IMR-90 (cell line): ENCODE measurements at regions not wholly inside any gene's neighbourhood (a gene's known extent, or its start where the extent isn't known, plus 50 kb on each side); places are given as distances from the start of the nearest gene placed in this dataset.

Source experiments
- ATAC-seq: fragments of 200-7000 bp; cut with Tn5 transposase; 2 replicates; pipeline ENCODE4 v1.9.1; 2020; ENCODE audit warnings: low read depth, mild to moderate bottlenecking, moderate library complexity
- BruUV-seq: library from RNA; stranded (reverse); fragments of 400-500 nt; replicated peaks from 2 replicates; lab custom pipeline; 2021; lab: Mats Ljungman, UMichigan
- CTCF ChIA-PET: fragments of 300-600 bp; formaldehyde crosslinking; extraction: SDS; loops from one replicate; lab custom pipeline; 2021; ENCODE audit warnings: antibody characterized with exemption; lab: Yijun Ruan, JAX
- POLR2A ChIA-PET: fragments of 300-600 bp; sonication (Branson Sonifier 250); formaldehyde crosslinking; loops from one replicate; lab custom pipeline; 2022; ENCODE audit warnings: antibody characterized with exemption; ENCODE audit not compliant: unreplicated experiment; lab: Charles Lee
- DNase-seq: peaks from one replicate; pipeline ENCODE4 v3.0.0; 2013
- H2AFZ ChIP-seq: replicated peaks from 2 replicates; pipeline ENCODE3; 2013; ENCODE audit warnings: low read length, mild to moderate bottlenecking; ENCODE audit not compliant: poor library complexity
- H2AK5ac ChIP-seq: 2 replicates; pipeline ENCODE4 v1.6.1; 2013; ENCODE audit warnings: low read depth, low read length, inconsistent platforms
- H2AK9ac ChIP-seq: replicated peaks from 2 replicates; pipeline ENCODE3; 2013; ENCODE audit warnings: mild to moderate bottlenecking, low read depth, low read length, moderate library complexity; ENCODE audit not compliant: poor library complexity
- H2BK120ac ChIP-seq: 2 replicates; pipeline ENCODE4 v1.6.1; 2013; ENCODE audit warnings: low read depth, low read length, inconsistent platforms
- H2BK15ac ChIP-seq: 3 replicates; pipeline ENCODE4 v1.6.1; 2013; ENCODE audit warnings: low read depth, low read length, inconsistent platforms
- H2BK20ac ChIP-seq: 2 replicates; pipeline ENCODE4 v1.6.1; 2013; ENCODE audit warnings: low read depth, mild to moderate bottlenecking, inconsistent platforms, low read length, moderate library complexity
- H2BK5ac ChIP-seq: 2 replicates; pipeline ENCODE4 v1.6.1; 2013; ENCODE audit warnings: mild to moderate bottlenecking, low read depth, low read length, inconsistent platforms; ENCODE audit not compliant: poor library complexity, severe bottlenecking
- H3K14ac ChIP-seq: replicated peaks from 2 replicates; pipeline ENCODE4 v1.6.1; 2013; ENCODE audit warnings: low read depth, low read length, inconsistent platforms
- H3K18ac ChIP-seq: 2 replicates; pipeline ENCODE4 v1.6.1; 2013; ENCODE audit warnings: low read depth, low read length, control low read depth
- H3K23ac ChIP-seq: 2 replicates; pipeline ENCODE4 v1.6.1; 2013; ENCODE audit warnings: low read depth, low read length, inconsistent platforms
- H3K27ac ChIP-seq: 2 replicates; pipeline ENCODE4 v1.5.1; 2013; ENCODE audit warnings: mild to moderate bottlenecking, control low read depth, low read length; ENCODE audit not compliant: insufficient read depth
- H3K27me3 ChIP-seq: 2 replicates; pipeline ENCODE4 v1.6.1; 2013; ENCODE audit warnings: low read length; ENCODE audit not compliant: control insufficient read depth, insufficient read depth
- H3K36me3 ChIP-seq: 2 replicates; pipeline ENCODE4 v1.6.1; 2013; ENCODE audit warnings: low read length, mixed read lengths; ENCODE audit not compliant: control insufficient read depth, insufficient read depth
- H3K4ac ChIP-seq: 2 replicates; pipeline ENCODE4 v1.6.1; 2013; ENCODE audit warnings: low read depth, low read length, inconsistent platforms
- H3K4me1 ChIP-seq: 2 replicates; pipeline ENCODE4 v1.6.1; 2013; ENCODE audit warnings: low read length, mixed read lengths; ENCODE audit not compliant: control insufficient read depth, insufficient read depth
- H3K4me2 ChIP-seq: 2 replicates; pipeline ENCODE4 v1.6.1; 2013; ENCODE audit warnings: low read depth, mild to moderate bottlenecking, control low read depth, low read length, moderate library complexity
- H3K4me3 ChIP-seq: 2 replicates; pipeline ENCODE4 v1.5.1; 2013; ENCODE audit warnings: low read depth, mild to moderate bottlenecking, control low read depth, low read length, moderate library complexity; ENCODE audit not compliant: insufficient read depth
- H3K56ac ChIP-seq: 2 replicates; pipeline ENCODE4 v1.6.1; 2013; ENCODE audit warnings: low read length, inconsistent platforms; ENCODE audit not compliant: insufficient read depth; ENCODE audit errors: extremely low read depth
- H3K79me1 ChIP-seq, 2 experiments: 2 replicates each; pipeline ENCODE4 v1.6.1; 2013; ENCODE audit warnings: low read length in 2 of 2, inconsistent platforms in 1 of 2, low read depth in 1 of 2
- H3K9ac ChIP-seq: 2 replicates; pipeline ENCODE4 v1.6.1; 2013; ENCODE audit warnings: low read depth, low read length, control low read depth
- H3K9me1 ChIP-seq: 2 replicates; pipeline ENCODE4 v1.6.1; 2013; ENCODE audit warnings: low read length, inconsistent platforms; ENCODE audit not compliant: insufficient read depth
- H3K9me3 ChIP-seq: 2 replicates; pipeline ENCODE4 v1.6.1; 2013; ENCODE audit warnings: low read length; ENCODE audit not compliant: control insufficient read depth, insufficient read depth
- H4K20me1 ChIP-seq: 2 replicates; pipeline ENCODE4 v1.6.1; 2013; ENCODE audit warnings: low read length, inconsistent platforms; ENCODE audit not compliant: insufficient read depth
- H4K5ac ChIP-seq: 2 replicates; pipeline ENCODE4 v1.6.1; 2013; ENCODE audit warnings: mild to moderate bottlenecking, low read depth, low read length, control low read depth
- H4K8ac ChIP-seq, 2 experiments: 2 replicates each; pipeline ENCODE4 v1.6.1; 2013; ENCODE audit warnings: low read depth in 2 of 2, low read length in 2 of 2, control low read depth in 1 of 2, inconsistent platforms in 1 of 2
- H4K91ac ChIP-seq: 2 replicates; pipeline ENCODE4 v1.6.1; 2013; ENCODE audit warnings: low read depth, low read length, inconsistent platforms; ENCODE audit not compliant: insufficient read depth
- FOS ChIP-seq: fragments of 150-350 bp; IDR thresholded peaks from 2 replicates; pipeline ENCODE4 v1.6.1; 2016; ENCODE audit warnings: low read depth, low read length
- MAFK ChIP-seq: IDR thresholded peaks from 2 replicates; pipeline ENCODE4 v1.6.1; 2012; ENCODE audit warnings: low read depth, low read length, improper control_type of control experiment
- MAZ ChIP-seq: IDR thresholded peaks from 2 replicates; pipeline ENCODE4 v1.6.1; 2012; ENCODE audit warnings: low read depth, mild to moderate bottlenecking, low read length, improper control_type of control experiment, moderate library complexity, borderline replicate concordance
- WGBS, 2 experiments: methylation state at CpG; one replicate each; pipeline versions ENCODE4 v1.1.5 to v1.1.7; 2013; ENCODE audit warnings: missing lambda C conversion rate in 2 of 2; ENCODE audit not compliant: insufficient read length in 1 of 2; ENCODE audit errors: extremely low coverage in 2 of 2; 5-methylcytosine and 5-hydroxymethylcytosine counted together
- dilution Hi-C: fragments of 300-500 bp; cut with HindIII; formaldehyde crosslinking; loops from one replicate; pipeline ENCODE4 v1.14.3; 2018; ENCODE audit warnings: low sequenced_read_pairs; ENCODE audit not compliant: unreplicated experiment
- in situ Hi-C: fragments of 300-500 bp; cut with MboI; formaldehyde crosslinking; loops from 3 replicates; pipeline ENCODE4 v1.14.3; 2019; ENCODE audit warnings: low sequenced_read_pairs, inconsistent platforms, mixed read lengths
- intact Hi-C: fragments of 100-400 bp; cut with micrococcal nuclease; formaldehyde crosslinking; loops from 2 replicates; pipeline ENCODE4 v1.10.0; 2022

DNA sequence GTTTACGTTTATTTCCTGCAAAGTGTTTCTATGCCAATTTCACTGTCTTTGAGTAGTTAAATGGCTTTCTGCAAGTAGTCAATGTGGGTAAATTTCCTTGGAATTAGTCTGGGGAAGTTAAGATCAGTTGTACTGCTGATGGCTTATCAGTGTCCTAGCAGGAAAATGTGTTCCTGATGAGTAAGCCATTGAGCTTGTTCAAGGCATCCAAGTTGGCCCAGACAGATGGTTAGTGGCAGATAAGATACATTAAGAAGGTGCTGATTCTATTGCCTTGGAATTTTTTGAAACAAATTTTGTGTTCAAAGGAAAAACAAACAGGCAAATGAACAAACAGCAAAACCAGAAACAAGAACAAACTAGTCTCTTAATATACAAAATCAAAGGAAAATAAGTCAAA is 258.4 kb downstream of the MAP2K6 start:
- H2BK120ac ChIP-seq = no peak overlapping the region
- H3K27ac ChIP-seq = no peak overlapping the region
- peaks cover 2% of the 10 kb centered on the region; the same call in 1 of the 2 replicates for H3K4me1 ChIP-seq
- no TSS peak for BruUV-seq
- H3K36me3 ChIP-seq = no peaks in the 10 kb centered on the region
- DNase-seq = peak; percentile 87
- H3K9me3 ChIP-seq = no peaks in the 10 kb centered on the region
- ChIA-PET CTCF (interaction anchor here (1.1 kb wide), 1 partner anchor 298 kb away, joined by 5 read pairs; no protein-coding TSS in a partner anchor), POLR2A (no interaction called here)
- no peak overlapping the region for H4K91ac ChIP-seq
- no peak overlapping the region for H4K5ac ChIP-seq
- no peak overlapping the region for H3K56ac ChIP-seq
- no peak overlapping the region for H4K8ac ChIP-seq
- no peaks in the 10 kb centered on the region for H3K27me3 ChIP-seq
- H3K14ac ChIP-seq = no peak overlapping the region
- WGBS, 2 experiments = no CpG with 5 or more reads among the region's 1 CpG
- H3K23ac ChIP-seq = no peak overlapping the region
- no peaks in the 10 kb centered on the region for H4K20me1 ChIP-seq
- H3K18ac ChIP-seq = no peak overlapping the region
- peak; percentile 91 for ATAC-seq
- no peaks in the 10 kb centered on the region for H3K79me1 ChIP-seq
- 0 out of 2 replicates have a peak overlapping the region, but pooled peaks have one; percentile 3 for H2BK20ac ChIP-seq
- no peak overlapping the region for H2AK9ac ChIP-seq
- H3K4ac ChIP-seq = no peak overlapping the region; the same call in 1 of the 2 replicates
- H2AFZ ChIP-seq = no peak overlapping the region
- intact Hi-C loops = no loop called here
- H2BK5ac ChIP-seq = peak overlapping the region; percentile 76
- H3K4me2 ChIP-seq = no peak overlapping the region
- dilution Hi-C loops = no loop called here
- no peak overlapping the region for H3K4me3 ChIP-seq
- TF ChIP-seq MAZ (no peak), FOS (0 out of 2 replicates have a peak, but pooled peaks have one; percentile 12), MAFK (no peak)
- in situ Hi-C loops = no loop called here
- no peaks in the 10 kb centered on the region for H3K9me1 ChIP-seq
- H2BK15ac ChIP-seq = no peak overlapping the region
- no peak overlapping the region for H2AK5ac ChIP-seq
- H3K9ac ChIP-seq = no peak overlapping the region
